Activated T-cell treated with anti-CD3 and anti-CD28 coated beads, Interleukin-2, amount 50 U/mL, for 48 hours (primary cell): ENCODE measurements at regions not wholly inside any gene's neighbourhood (a gene's known extent, or its start where the extent isn't known, plus 50 kb on each side); places are given as distances from the start of the nearest gene placed in this dataset.

Experiments used
- DNase-seq, 2 experiments: peaks; one replicate each; pipeline ENCODE4 v3.0.0-alpha.2; 2020

- no peak for DNase-seq
Observed at GRCh38 chr6:15872241-15873103, 209.6 kb upstream of the DTNBP1 start.

GRCh38 chr6:15871276-15871675 is 208.4 kb upstream of the DTNBP1 start:
- DNase-seq = no peak

- DNase-seq = no peak
Observed at GRCh38 chr6:15870333-15871043, 207.7 kb upstream of the DTNBP1 start.

- DNase-seq = no peak
Observed at GRCh38 chr6:15864708-15865062, 201.9 kb upstream of the DTNBP1 start.

GRCh38 chr6:15864038-15864707 is 201.3 kb upstream of the DTNBP1 start:
- no peak for DNase-seq

- no peak for DNase-seq
Observed at GRCh38 chr6:15862810-15863209, 200.0 kb upstream of the DTNBP1 start.

GRCh38 chr6:15861486-15861885 is 198.7 kb upstream of the DTNBP1 start:
- DNase-seq = no peak

- DNase-seq = no peak
Observed at GRCh38 chr6:15854826-15855710, 192.2 kb upstream of the DTNBP1 start.

- DNase-seq = no peak
Observed at GRCh38 chr6:15854378-15854777, 191.6 kb upstream of the DTNBP1 start.

- DNase-seq = no peak
Observed at GRCh38 chr6:15853259-15853658, 190.4 kb upstream of the DTNBP1 start.

- DNase-seq = no peak
Observed at GRCh38 chr6:15852289-15852688, 189.5 kb upstream of the DTNBP1 start.

GRCh38 chr6:15849395-15849794 is 186.6 kb upstream of the DTNBP1 start:
- DNase-seq = no peak

- DNase-seq = no peak
Observed at GRCh38 chr6:15845492-15845891, 182.7 kb upstream of the DTNBP1 start.

GRCh38 chr6:15843764-15844163 is 180.9 kb upstream of the DTNBP1 start:
- no peak for DNase-seq

GRCh38 chr6:15843226-15843625 is 180.4 kb upstream of the DTNBP1 start:
- no peak for DNase-seq

- no peak for DNase-seq
Observed at GRCh38 chr6:15842727-15843117, 179.9 kb upstream of the DTNBP1 start.

- DNase-seq = no peak
Observed at GRCh38 chr6:15841937-15842726, 179.3 kb upstream of the DTNBP1 start.

- no peak for DNase-seq
Observed at GRCh38 chr6:15839969-15840541, 177.2 kb upstream of the DTNBP1 start.

GRCh38 chr6:15837205-15837604 is 174.4 kb upstream of the DTNBP1 start:
- DNase-seq = no peak

GRCh38 chr6:15832841-15833240 is 170.0 kb upstream of the DTNBP1 start:
- DNase-seq = no peak

- DNase-seq = no peak
Observed at GRCh38 chr6:15829156-15829555, 166.3 kb upstream of the DTNBP1 start.
